H1 (cell line): ENCODE measurements at regions not wholly inside any gene's neighbourhood (a gene's known extent, or its start where the extent isn't known, plus 50 kb on each side); places are given as distances from the start of the nearest gene placed in this dataset.

Experiments used
- CTBP2 ChIP-seq: IDR thresholded peaks from 2 replicates; pipeline ENCODE4 v1.7.0; 2011; ENCODE audit warnings: borderline replicate concordance, mild to moderate bottlenecking, moderate library complexity, mixed read lengths, low read length; ENCODE audit not compliant: insufficient read depth, insufficient read length
- KDM5A ChIP-seq: fragments of 200-600 bp; IDR thresholded peaks from 2 replicates; pipeline ENCODE4 v1.7.1; 2012; ENCODE audit warnings: mild to moderate bottlenecking, low read length, inconsistent platforms, mixed read lengths
- POLR2AphosphoS5 ChIP-seq: IDR thresholded peaks from 2 replicates; pipeline ENCODE4 v1.6.1; 2011; ENCODE audit warnings: low read depth, low read length
- SRF ChIP-seq: IDR thresholded peaks from 2 replicates; pipeline ENCODE4 v1.6.1; 2011; ENCODE audit warnings: mild to moderate bottlenecking, low read depth, low read length, moderate library complexity
- SUZ12 ChIP-seq: fragments of 200-600 bp; sonication (generic); IDR thresholded peaks from 2 replicates; pipeline ENCODE4 v1.6.1; 2012; ENCODE audit warnings: mild to moderate bottlenecking, inconsistent platforms, low read length, moderate library complexity, mixed read lengths
- YY1 ChIP-seq: IDR thresholded peaks from 2 replicates; pipeline ENCODE4 v1.6.1; 2011; ENCODE audit warnings: low read depth, mild to moderate bottlenecking, low read length
- ZNF274 ChIP-seq: IDR thresholded peaks from 2 replicates; pipeline ENCODE4 v1.7.0; 2012; ENCODE audit warnings: low read length, borderline replicate concordance; ENCODE audit errors: extremely low read depth

DNA sequence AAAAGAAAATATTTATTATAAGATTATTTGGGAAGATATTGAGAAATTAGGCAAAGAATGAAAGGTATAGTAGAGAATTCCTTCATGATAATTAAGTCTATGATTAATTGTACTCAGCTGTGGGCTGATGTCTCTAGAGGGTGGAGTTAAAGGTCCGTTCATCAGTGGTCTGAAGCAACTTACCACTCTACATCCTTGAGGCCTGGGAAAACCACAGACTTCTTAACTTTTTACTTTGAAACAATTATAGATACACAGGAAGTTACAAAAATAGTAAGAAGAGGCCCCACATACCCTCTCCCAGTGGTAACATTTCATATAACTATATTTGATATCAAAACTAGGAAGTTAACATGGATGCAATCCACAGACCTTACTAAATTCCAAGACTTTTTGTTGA lies 167.0 kb upstream of the NECTIN1 start (continued):
- TF ChIP-seq CTBP2 (no peak), KDM5A (no peak), ZNF274 (no peak), SRF (no peak), SUZ12 (no peak), YY1 (no peak), POLR2AphosphoS5 (no peak)
